Ishikawa (cell line): ENCODE measurements at regions not wholly inside any gene's neighbourhood (a gene's known extent, or its start where the extent isn't known, plus 50 kb on each side); places are given as distances from the start of the nearest gene placed in this dataset.

Source experiments
- CREB1 ChIP-seq: IDR thresholded peaks from 2 replicates; pipeline ENCODE4 v1.6.1; 2012; ENCODE audit warnings: low read depth
- EP300 ChIP-seq: IDR thresholded peaks from 2 replicates; pipeline ENCODE4 v1.6.1; 2012; ENCODE audit warnings: borderline replicate concordance
- NFIC ChIP-seq: IDR thresholded peaks from 2 replicates; pipeline ENCODE4 v1.6.1; 2012
- RAD21 ChIP-seq: IDR thresholded peaks from 2 replicates; pipeline ENCODE4 v1.6.1; 2012; ENCODE audit warnings: low read depth
- TAF1 ChIP-seq: IDR thresholded peaks from 2 replicates; pipeline ENCODE4 v1.6.1; 2012; ENCODE audit warnings: low read depth, mild to moderate bottlenecking
- TEAD4 ChIP-seq: IDR thresholded peaks from 2 replicates; pipeline ENCODE4 v1.6.1; 2012
- YY1 ChIP-seq: IDR thresholded peaks from 2 replicates; pipeline ENCODE4 v1.6.1; 2012; ENCODE audit warnings: low read depth
- ZBTB7A ChIP-seq: IDR thresholded peaks from 2 replicates; pipeline ENCODE4 v1.6.1; 2012; ENCODE audit warnings: low read depth
- TF ChIP-seq, protein P1 (sequence below): IDR thresholded peaks from 2 replicates; pipeline ENCODE4 v1.6.1; 2012
- TF ChIP-seq, protein P2 (sequence below): IDR thresholded peaks from 2 replicates; pipeline ENCODE4 v1.6.1; 2012; ENCODE audit warnings: low read depth, mild to moderate bottlenecking

DNA sequence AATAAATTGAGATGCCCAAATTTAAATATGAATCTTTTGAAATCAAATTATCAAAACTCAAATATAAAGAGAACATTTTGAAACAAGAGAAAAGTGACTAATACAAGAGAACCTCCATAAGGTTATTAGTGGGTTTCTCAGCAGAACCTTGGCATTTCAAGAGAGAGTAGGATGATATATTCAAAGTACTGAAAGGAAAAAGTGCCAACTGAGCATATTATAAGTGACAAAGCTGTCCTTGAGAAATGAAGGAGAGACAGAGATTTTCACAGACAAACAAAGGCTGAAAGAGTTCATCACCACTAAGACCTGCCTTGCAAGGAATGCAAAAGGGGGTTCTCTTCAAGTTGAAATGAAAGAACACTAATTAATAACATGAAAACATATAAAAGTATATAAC, 366.0 kb downstream of the HINT1 start:
- TF ChIP-seq, protein P1, sequence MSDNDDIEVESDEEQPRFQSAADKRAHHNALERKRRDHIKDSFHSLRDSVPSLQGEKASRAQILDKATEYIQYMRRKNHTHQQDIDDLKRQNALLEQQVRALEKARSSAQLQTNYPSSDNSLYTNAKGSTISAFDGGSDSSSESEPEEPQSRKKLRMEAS = no peak
- TF ChIP-seq, protein P2, sequence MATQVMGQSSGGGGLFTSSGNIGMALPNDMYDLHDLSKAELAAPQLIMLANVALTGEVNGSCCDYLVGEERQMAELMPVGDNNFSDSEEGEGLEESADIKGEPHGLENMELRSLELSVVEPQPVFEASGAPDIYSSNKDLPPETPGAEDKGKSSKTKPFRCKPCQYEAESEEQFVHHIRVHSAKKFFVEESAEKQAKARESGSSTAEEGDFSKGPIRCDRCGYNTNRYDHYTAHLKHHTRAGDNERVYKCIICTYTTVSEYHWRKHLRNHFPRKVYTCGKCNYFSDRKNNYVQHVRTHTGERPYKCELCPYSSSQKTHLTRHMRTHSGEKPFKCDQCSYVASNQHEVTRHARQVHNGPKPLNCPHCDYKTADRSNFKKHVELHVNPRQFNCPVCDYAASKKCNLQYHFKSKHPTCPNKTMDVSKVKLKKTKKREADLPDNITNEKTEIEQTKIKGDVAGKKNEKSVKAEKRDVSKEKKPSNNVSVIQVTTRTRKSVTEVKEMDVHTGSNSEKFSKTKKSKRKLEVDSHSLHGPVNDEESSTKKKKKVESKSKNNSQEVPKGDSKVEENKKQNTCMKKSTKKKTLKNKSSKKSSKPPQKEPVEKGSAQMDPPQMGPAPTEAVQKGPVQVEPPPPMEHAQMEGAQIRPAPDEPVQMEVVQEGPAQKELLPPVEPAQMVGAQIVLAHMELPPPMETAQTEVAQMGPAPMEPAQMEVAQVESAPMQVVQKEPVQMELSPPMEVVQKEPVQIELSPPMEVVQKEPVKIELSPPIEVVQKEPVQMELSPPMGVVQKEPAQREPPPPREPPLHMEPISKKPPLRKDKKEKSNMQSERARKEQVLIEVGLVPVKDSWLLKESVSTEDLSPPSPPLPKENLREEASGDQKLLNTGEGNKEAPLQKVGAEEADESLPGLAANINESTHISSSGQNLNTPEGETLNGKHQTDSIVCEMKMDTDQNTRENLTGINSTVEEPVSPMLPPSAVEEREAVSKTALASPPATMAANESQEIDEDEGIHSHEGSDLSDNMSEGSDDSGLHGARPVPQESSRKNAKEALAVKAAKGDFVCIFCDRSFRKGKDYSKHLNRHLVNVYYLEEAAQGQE = no peak
- TF ChIP-seq YY1 (no peak), ZBTB7A (no peak), CREB1 (no peak), RAD21 (no peak), TAF1 (no peak), TEAD4 (no peak), EP300 (no peak), NFIC (no peak)
